H9 (cell line): ENCODE measurements at regions not wholly inside any gene's neighbourhood (a gene's known extent, or its start where the extent isn't known, plus 50 kb on each side); places are given as distances from the start of the nearest gene placed in this dataset.

Source experiments
- DNase-seq: peaks from one replicate; pipeline ENCODE4 v3.0.0-alpha.2; 2017
- H2AFZ ChIP-seq: one replicate; pipeline ENCODE4 v1.6.1; 2013; ENCODE audit warnings: mild to moderate bottlenecking, low read length, control low read depth, moderate library complexity
- H2AK5ac ChIP-seq: 2 replicates; pipeline ENCODE4 v1.6.1; 2013; ENCODE audit warnings: low read length, control low read depth, mixed read lengths; ENCODE audit not compliant: insufficient read length
- H2BK120ac ChIP-seq: one replicate; pipeline ENCODE4 v1.6.1; 2013; ENCODE audit warnings: low read depth, mild to moderate bottlenecking, low read length, control low read depth, inconsistent platforms; ENCODE audit not compliant: poor library complexity, severe bottlenecking
- H2BK12ac ChIP-seq: 2 replicates; pipeline ENCODE4 v1.6.1; 2013; ENCODE audit warnings: low read length, control low read depth, mixed read lengths, low read depth; ENCODE audit not compliant: insufficient read length
- H2BK15ac ChIP-seq: 2 replicates; pipeline ENCODE4 v1.6.1; 2013; ENCODE audit warnings: low read depth, low read length, control low read depth
- H2BK20ac ChIP-seq: one replicate; pipeline ENCODE4 v1.6.1; 2013; ENCODE audit warnings: low read depth, mild to moderate bottlenecking, low read length, control low read depth, inconsistent platforms; ENCODE audit not compliant: poor library complexity, severe bottlenecking
- H2BK5ac ChIP-seq: 2 replicates; pipeline ENCODE4 v1.6.1; 2013; ENCODE audit warnings: low read length, control low read depth, mixed read lengths; ENCODE audit not compliant: insufficient read length
- H3K14ac ChIP-seq: 2 replicates; pipeline ENCODE4 v1.6.1; 2013; ENCODE audit warnings: low read length, control low read depth; ENCODE audit not compliant: insufficient read depth
- H3K18ac ChIP-seq: 2 replicates; pipeline ENCODE4 v1.6.1; 2013; ENCODE audit warnings: low read depth, mild to moderate bottlenecking, mixed read lengths, low read length, control low read depth; ENCODE audit not compliant: insufficient read length
- H3K23ac ChIP-seq: 2 replicates; pipeline ENCODE4 v1.6.1; 2013; ENCODE audit warnings: low read length, control low read depth, mixed read lengths, low read depth; ENCODE audit not compliant: insufficient read length
- H3K23me2 ChIP-seq: 2 replicates; pipeline ENCODE4 v1.6.1; 2013; ENCODE audit warnings: low read depth, mild to moderate bottlenecking, mixed read lengths, low read length, control low read depth; ENCODE audit not compliant: insufficient read length, poor library complexity, severe bottlenecking
- H3K27ac ChIP-seq: 2 replicates; pipeline ENCODE4 v1.5.1; 2013; ENCODE audit warnings: low read length, control low read depth, mixed read lengths, low read depth; ENCODE audit not compliant: insufficient read length
- H3K27me3 ChIP-seq: 2 replicates; pipeline ENCODE4 v1.6.1; 2013; ENCODE audit warnings: low read length, control low read depth, inconsistent platforms; ENCODE audit not compliant: insufficient read depth
- H3K4ac ChIP-seq: 2 replicates; pipeline ENCODE4 v1.6.1; 2013; ENCODE audit warnings: low read depth, mild to moderate bottlenecking, control low read depth, inconsistent platforms, low read length, moderate library complexity
- H3K4me1 ChIP-seq: 2 replicates; pipeline ENCODE4 v1.6.1; 2013; ENCODE audit warnings: low read length, control low read depth, inconsistent platforms; ENCODE audit not compliant: insufficient read depth
- H3K4me2 ChIP-seq: 2 replicates; pipeline ENCODE4 v1.6.1; 2013; ENCODE audit warnings: low read length, control low read depth, mixed read lengths; ENCODE audit not compliant: insufficient read length, insufficient read depth
- H3K56ac ChIP-seq: 2 replicates; pipeline ENCODE4 v1.6.1; 2013; ENCODE audit warnings: low read depth, mild to moderate bottlenecking, mixed read lengths, low read length, control low read depth; ENCODE audit not compliant: insufficient read length
- H3K79me1 ChIP-seq: 2 replicates; pipeline ENCODE4 v1.6.1; 2013; ENCODE audit warnings: low read depth, mild to moderate bottlenecking, moderate library complexity, low read length, control low read depth, inconsistent platforms; ENCODE audit not compliant: insufficient read depth, poor library complexity, severe bottlenecking
- H3K79me2 ChIP-seq: 2 replicates; pipeline ENCODE4 v1.6.1; 2013; ENCODE audit warnings: low read length, control low read depth, inconsistent platforms; ENCODE audit not compliant: insufficient read depth
- H3K9ac ChIP-seq: 2 replicates; pipeline ENCODE4 v1.6.1; 2013; ENCODE audit warnings: low read length, control low read depth, mixed read lengths; ENCODE audit not compliant: insufficient read length; ENCODE audit errors: extremely low read depth
- H3K9me3 ChIP-seq: one replicate; pipeline ENCODE4 v1.6.1; 2013; ENCODE audit warnings: low read depth, low read length, inconsistent platforms; ENCODE audit not compliant: control insufficient read depth
- H3T11ph ChIP-seq: one replicate; pipeline ENCODE4 v1.6.1; 2013; ENCODE audit warnings: mild to moderate bottlenecking, low read length, control low read depth, inconsistent platforms
- H4K20me1 ChIP-seq: one replicate; pipeline ENCODE4 v1.6.1; 2013; ENCODE audit not compliant: control insufficient read depth, insufficient read length, insufficient read depth
- H4K5ac ChIP-seq: 2 replicates; pipeline ENCODE4 v1.6.1; 2013; ENCODE audit warnings: low read depth, mild to moderate bottlenecking, mixed read lengths, low read length, control low read depth; ENCODE audit not compliant: insufficient read length
- H4K8ac ChIP-seq: replicated peaks from 2 replicates; pipeline ENCODE4 v1.6.1; 2013; ENCODE audit warnings: low read length, control low read depth, mixed read lengths, low read depth; ENCODE audit not compliant: insufficient read length
- H4K91ac ChIP-seq: 2 replicates; pipeline ENCODE4 v1.6.1; 2013; ENCODE audit warnings: low read depth, mild to moderate bottlenecking, moderate library complexity, mixed read lengths, low read length, control low read depth; ENCODE audit not compliant: insufficient read length
- H3K27ac Mint-ChIP-seq, 3 experiments: 2 replicates in 2 of 3; 3 replicates in 1 of 3; pipeline ENCODE4 v1.8.0; 2020 to 2021; ENCODE audit warnings: mixed read lengths in 3 of 3, mild to moderate bottlenecking in 1 of 3, moderate library complexity in 1 of 3
- H3K27me3 Mint-ChIP-seq: 2 replicates; pipeline ENCODE4 v1.8.0; 2021; ENCODE audit warnings: low read depth, mild to moderate bottlenecking, moderate library complexity, mixed read lengths
- H3K36me3 Mint-ChIP-seq, 3 experiments: 2 replicates in 2 of 3; 3 replicates in 1 of 3; pipeline ENCODE4 v1.8.0; 2020 to 2021; ENCODE audit warnings: low read depth in 3 of 3, mixed read lengths in 3 of 3; ENCODE audit not compliant: insufficient read depth in 1 of 3
- H3K4me1 Mint-ChIP-seq, 2 experiments: 2 replicates each; pipeline ENCODE4 v1.8.0; 2020; ENCODE audit warnings: mixed read lengths in 2 of 2
- H3K4me3 Mint-ChIP-seq, 2 experiments: 2 replicates in 1 of 2; 3 replicates in 1 of 2; pipeline ENCODE4 v1.8.0; 2020 to 2021; ENCODE audit warnings: mild to moderate bottlenecking in 2 of 2, mixed read lengths in 2 of 2, moderate library complexity in 1 of 2
- H3K9me3 Mint-ChIP-seq, 2 experiments: 2 replicates in 1 of 2; 3 replicates in 1 of 2; pipeline ENCODE4 v1.8.0; 2020; ENCODE audit warnings: mild to moderate bottlenecking in 2 of 2, mixed read lengths in 2 of 2, moderate library complexity in 1 of 2
- CTCF ChIP-seq: fragments of 200-600 bp; sonication (generic); conservative IDR thresholded peaks from 3 replicates; pipeline ENCODE4 v1.8.0; 2021; ENCODE audit warnings: antibody characterized with exemption, mild to moderate bottlenecking
- WGBS: extraction: QIAGEN DNeasy Blood & Tissue Kit; methylation state at CpG from one replicate; pipeline ENCODE4 v1.1.7; 2013; ENCODE audit warnings: missing lambda C conversion rate, low lambda C conversion rate, mixed read lengths; ENCODE audit not compliant: insufficient read length; ENCODE audit errors: extremely low coverage; 5-methylcytosine and 5-hydroxymethylcytosine counted together

DNA sequence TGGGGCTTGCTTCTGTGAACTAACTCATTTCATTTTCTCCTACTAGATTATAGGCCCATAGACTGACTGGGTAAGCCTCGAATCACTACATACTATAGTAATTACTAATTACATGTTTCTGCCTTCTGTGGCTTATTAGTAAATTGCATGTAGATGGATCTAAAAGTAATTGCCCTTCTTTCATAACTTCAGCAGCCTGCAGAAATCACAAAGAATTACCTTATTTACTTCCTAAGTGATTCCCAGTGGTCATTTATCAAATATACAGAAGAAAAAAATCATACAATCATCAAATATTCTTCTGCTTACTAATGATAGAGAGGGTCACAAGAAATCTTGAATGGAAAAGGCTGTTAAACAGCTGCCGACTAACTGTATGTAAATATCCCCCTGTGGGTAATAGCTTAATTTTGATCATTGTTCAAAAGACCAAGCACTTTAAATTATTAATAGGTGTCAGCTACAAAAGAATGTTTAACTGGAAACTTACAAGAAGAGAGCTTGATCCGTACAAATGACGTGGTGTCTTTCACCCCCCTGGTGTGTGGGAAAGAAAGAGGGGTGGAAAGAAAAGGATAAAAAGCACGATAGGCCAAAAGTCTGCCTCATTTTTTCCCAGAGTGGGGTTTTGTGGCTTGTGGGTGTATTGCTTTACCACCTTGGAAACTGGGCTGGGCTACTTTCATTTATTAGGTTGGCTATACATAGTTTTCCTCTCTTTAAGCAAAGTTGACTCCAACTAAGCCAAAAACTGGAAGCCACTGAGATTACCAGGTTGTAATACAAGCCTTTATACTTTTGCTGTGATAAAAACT, 361.8 kb upstream of the ZMIZ1 start:
- no peak overlapping the region for H4K5ac ChIP-seq
- H4K8ac ChIP-seq: no peak overlapping the region
- no peak overlapping the region for H3K27ac ChIP-seq
- no peak overlapping the region for H2BK120ac ChIP-seq
- H3K18ac ChIP-seq: no peak overlapping the region
- no peaks in the 10 kb centered on the region for H3K79me1 ChIP-seq
- H3K27me3 Mint-ChIP-seq: peaks cover 26% of the 10 kb centered on the region
- no peak overlapping the region for H2BK12ac ChIP-seq
- no peak for TF ChIP-seq CTCF
- H3K4me2 ChIP-seq: no peak overlapping the region
- no peak overlapping the region for H2BK5ac ChIP-seq
- no peak overlapping the region for H3T11ph ChIP-seq
- no peaks in the 10 kb centered on the region for H3K36me3 Mint-ChIP-seq
- H3K9me3 ChIP-seq: no peaks in the 10 kb centered on the region
- H3K4me1 ChIP-seq: no peaks in the 10 kb centered on the region
- H4K20me1 ChIP-seq: no peaks in the 10 kb centered on the region
- no peak overlapping the region for H3K4me3 Mint-ChIP-seq
- DNase-seq: no peak
- no peak overlapping the region for H3K14ac ChIP-seq
- no CpG with 5 or more reads among the region's 5 CpGs for WGBS
- no peak overlapping the region for H3K4ac ChIP-seq
- no peak overlapping the region for H2AK5ac ChIP-seq
- no peaks in the 10 kb centered on the region for H3K23me2 ChIP-seq
- no peak overlapping the region for H3K56ac ChIP-seq
- H4K91ac ChIP-seq: no peak overlapping the region
- no peak overlapping the region for H2BK15ac ChIP-seq
- H3K9ac ChIP-seq: no peak overlapping the region
- H2BK20ac ChIP-seq: no peak overlapping the region
- no peaks in the 10 kb centered on the region for H3K9me3 Mint-ChIP-seq
- H3K4me1 Mint-ChIP-seq: no peaks in the 10 kb centered on the region
- no peaks in the 10 kb centered on the region; the same call in 1 of the 2 replicates for H3K27me3 ChIP-seq
- no peak overlapping the region for H3K23ac ChIP-seq
- H2AFZ ChIP-seq: no peak overlapping the region
- no peak overlapping the region for H3K27ac Mint-ChIP-seq
- H3K79me2 ChIP-seq: no peaks in the 10 kb centered on the region
